ENCODE measurements at regions not wholly inside any gene's neighbourhood (a gene's known extent, or its start where the extent isn't known, plus 50 kb on each side); places are given as distances from the start of the nearest gene placed in this dataset.

DNA sequence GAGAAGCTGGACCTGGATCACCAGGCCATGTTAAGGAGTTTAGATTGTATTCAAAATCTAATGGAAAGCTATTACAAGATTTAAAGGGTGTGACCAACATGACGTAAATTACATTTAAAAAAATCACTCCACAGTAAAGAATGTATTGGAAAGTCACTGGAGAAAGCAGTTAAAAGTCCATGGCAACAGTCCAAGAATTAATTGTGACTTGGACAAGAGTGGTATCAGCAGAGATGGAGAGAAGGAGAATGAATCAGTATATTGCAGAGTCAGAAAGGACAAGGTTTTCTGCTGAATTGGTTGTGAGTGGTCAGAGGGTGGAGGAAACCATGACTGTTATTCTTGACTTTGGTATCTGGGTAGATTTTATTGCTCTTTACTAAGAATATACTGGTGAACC, 535.1 kb upstream of the SLITRK1 start:
- TF ChIP-seq POLR2A (IDR thresholded peaks at IDR 0.05; ENCODE audit: low read depth, low read length) (no peak), POLR2AphosphoS5 (IDR thresholded peaks at IDR 0.05; ENCODE audit: low read depth, low read length) (no peak), TAF1 (IDR thresholded peaks at IDR 0.05; ENCODE audit: low read depth, low read length) (no peak)

Data from GM12891 (cell line).